A549 (cell line): ENCODE measurements at regions not wholly inside any gene's neighbourhood (a gene's known extent, or its start where the extent isn't known, plus 50 kb on each side); places are given as distances from the start of the nearest gene placed in this dataset.

Source experiments
- ATAC-seq, 2 experiments: fragments of 200-7000 bp in 1 of 2; fragments of >200 bp in 1 of 2; cut with Nextera tagmentation in 1 of 2; cut with Tn5 transposase in 1 of 2; 3 replicates each; pipeline versions ENCODE4 v1.8.0 to v1.9.1; 2018 to 2020; ENCODE audit warnings: mild to moderate bottlenecking in 1 of 2, moderate library complexity in 1 of 2
- CTCF ChIA-PET: fragments of 300-600 bp; sonication (Branson Sonifier 250); formaldehyde crosslinking; extraction: SDS; loops from one replicate; lab custom pipeline; 2021; ENCODE audit warnings: antibody characterized with exemption, inconsistent platforms; lab: Yijun Ruan, JAX
- POLR2A ChIA-PET: fragments of 350-600 bp; formaldehyde crosslinking; extraction: SDS; loops from one replicate; lab custom pipeline; 2021; ENCODE audit warnings: antibody characterized with exemption, inconsistent platforms; lab: Yijun Ruan, JAX
- DNase-seq, 2 experiments: peaks; one replicate each; pipeline versions ENCODE4 v3.0.0 to v3.0.0-alpha.2; 2011 to 2016; ENCODE audit warnings: low read depth in 1 of 2, low spot score in 1 of 2
- FAIRE-seq: peaks from 2 replicates; lab custom pipeline; 2011; peaks lifted over from hg19 to GRCh38; lab: Jason Lieb, UNC
- H3K27ac ChIP-seq, 2 experiments: fragments of >200 bp; sonication (Bioruptor Twin); formaldehyde crosslinking; 3 replicates each; pipeline ENCODE4 v1.5.1; 2016 to 2017
- H3K4me1 ChIP-seq: fragments of >200 bp; sonication (Bioruptor Twin); formaldehyde crosslinking; 3 replicates; pipeline ENCODE4 v1.6.1; 2016
- H3K4me2 ChIP-seq: fragments of >200 bp; sonication (Bioruptor Twin); formaldehyde crosslinking; 3 replicates; pipeline ENCODE4 v1.6.1; 2016
- H3K4me3 ChIP-seq: fragments of >200 bp; sonication (Bioruptor Twin); formaldehyde crosslinking; 3 replicates; pipeline ENCODE4 v1.5.1; 2016
- H3K9me3 ChIP-seq: fragments of >200 bp; sonication (Bioruptor Twin); formaldehyde crosslinking; 3 replicates; pipeline ENCODE4 v1.6.1; 2016
- CBX2 ChIP-seq: fragments of 200-600 bp; sonication (generic); IDR thresholded peaks from 2 replicates; pipeline ENCODE4 v1.6.1; 2016; ENCODE audit warnings: low read depth, mild to moderate bottlenecking, borderline replicate concordance
- CHD2 ChIP-seq: fragments of 150-350 bp; IDR thresholded peaks from 2 replicates; pipeline ENCODE4 v1.6.1; 2014; ENCODE audit warnings: low read length; ENCODE audit not compliant: partially characterized antibody
- CHD4 ChIP-seq: fragments of 200-600 bp; sonication (generic); IDR thresholded peaks from 2 replicates; pipeline ENCODE4 v1.6.1; 2016; ENCODE audit warnings: antibody characterized with exemption, mild to moderate bottlenecking, borderline replicate concordance
- EHF ChIP-seq: fragments of 250-450 bp; sonication (Bioruptor Pico); IDR thresholded peaks from 2 replicates; pipeline ENCODE4 v1.5.0; 2020; ENCODE audit warnings: mild to moderate bottlenecking
- EP300 ChIP-seq, 2 experiments: fragments of >200 bp; sonication (Bioruptor Twin); formaldehyde crosslinking; IDR thresholded peaks; 2 replicates in 1 of 2; 3 replicates in 1 of 2; pipeline ENCODE4 v1.6.1; 2016 to 2017
- ESRRA ChIP-seq: fragments of 150-350 bp; IDR thresholded peaks from 2 replicates; pipeline ENCODE4 v1.6.1; 2014; ENCODE audit warnings: mild to moderate bottlenecking, low read length, borderline replicate concordance
- FOSB ChIP-seq: fragments of 250-450 bp; sonication (Bioruptor Pico); IDR thresholded peaks from 2 replicates; pipeline ENCODE4 v1.5.0; 2020; ENCODE audit warnings: mild to moderate bottlenecking, moderate library complexity
- FOSL2 ChIP-seq, 2 experiments: fragments of 450-650 bp in 1 of 2; fragments of >200 bp in 1 of 2; sonication (Bioruptor Twin) in 1 of 2; formaldehyde crosslinking; IDR thresholded peaks; 2 replicates each; pipeline versions ENCODE4 v1.5.0 to v1.6.1; 2016 to 2020; ENCODE audit warnings: mild to moderate bottlenecking in 1 of 2, moderate library complexity in 1 of 2
- FOXS1 ChIP-seq: fragments of 250-450 bp; sonication (Bioruptor Pico); IDR thresholded peaks from 2 replicates; pipeline ENCODE4 v1.5.0; 2020; ENCODE audit warnings: mild to moderate bottlenecking, moderate library complexity
- GATA3 ChIP-seq: IDR thresholded peaks from 2 replicates; pipeline ENCODE4 v1.6.1; 2012; ENCODE audit warnings: borderline replicate concordance
- HEYL ChIP-seq: fragments of 250-450 bp; sonication (Bioruptor Pico); IDR thresholded peaks from 2 replicates; pipeline ENCODE4 v1.8.0; 2021; ENCODE audit warnings: mild to moderate bottlenecking, moderate library complexity
- KDM5A ChIP-seq: fragments of 200-600 bp; sonication (generic); IDR thresholded peaks from 2 replicates; pipeline ENCODE4 v1.6.1; 2016; ENCODE audit warnings: antibody characterized with exemption, mild to moderate bottlenecking
- MAFK ChIP-seq: fragments of 450-650 bp; IDR thresholded peaks from 2 replicates; pipeline ENCODE4 v1.6.1; 2014; ENCODE audit not compliant: partially characterized antibody
- MAZ ChIP-seq: fragments of 150-350 bp; IDR thresholded peaks from 2 replicates; pipeline ENCODE4 v1.6.1; 2014; ENCODE audit warnings: antibody characterized with exemption, low read depth, low read length, borderline replicate concordance
- NFE2L2 ChIP-seq: fragments of 150-350 bp; conservative IDR thresholded peaks from 2 replicates; pipeline ENCODE4 v1.6.1; 2014; ENCODE audit warnings: low read length
- NPAS2 ChIP-seq: fragments of 250-450 bp; sonication (Bioruptor Pico); IDR thresholded peaks from 2 replicates; pipeline ENCODE4 v1.8.0; 2022; ENCODE audit warnings: mild to moderate bottlenecking, moderate library complexity, borderline replicate concordance
- NR3C1 ChIP-seq: fragments of >200 bp; sonication (Bioruptor Twin); formaldehyde crosslinking; IDR thresholded peaks from 3 replicates; pipeline ENCODE4 v1.6.1; 2017
- RAD21 ChIP-seq, 2 experiments: fragments of >200 bp in 1 of 2; sonication (Bioruptor Twin) in 1 of 2; formaldehyde crosslinking in 1 of 2; IDR thresholded peaks in 1 of 2; conservative IDR thresholded peaks in 1 of 2; 2 replicates in 1 of 2; 3 replicates in 1 of 2; pipeline ENCODE4 v1.6.1; 2012 to 2018; ENCODE audit warnings: inconsistent platforms in 1 of 2
- RARB ChIP-seq: fragments of 250-450 bp; sonication (Bioruptor Pico); IDR thresholded peaks from 2 replicates; pipeline ENCODE4 v1.8.0; 2021; ENCODE audit warnings: mild to moderate bottlenecking, moderate library complexity
- RFX5 ChIP-seq: fragments of 450-650 bp; IDR thresholded peaks from 2 replicates; pipeline ENCODE4 v1.7.1; 2014; ENCODE audit warnings: antibody characterized with exemption, mild to moderate bottlenecking, moderate library complexity
- RNF2 ChIP-seq: fragments of 200-600 bp; sonication (generic); IDR thresholded peaks from 2 replicates; pipeline ENCODE4 v1.6.1; 2016; ENCODE audit warnings: low read depth, mild to moderate bottlenecking, antibody characterized with exemption, moderate library complexity, borderline replicate concordance
- SMC3 ChIP-seq: fragments of >200 bp; sonication (Bioruptor Twin); formaldehyde crosslinking; IDR thresholded peaks from 3 replicates; pipeline ENCODE4 v1.6.1; 2018; ENCODE audit warnings: inconsistent platforms
- SREBF2 ChIP-seq: fragments of 450-650 bp; IDR thresholded peaks from 2 replicates; pipeline ENCODE4 v1.6.1; 2014; ENCODE audit warnings: mild to moderate bottlenecking, moderate library complexity
- TFCP2L1 ChIP-seq: fragments of 250-450 bp; sonication (Bioruptor Pico); IDR thresholded peaks from 2 replicates; pipeline ENCODE4 v1.5.0; 2021; ENCODE audit warnings: mild to moderate bottlenecking
- TP53 ChIP-seq: fragments of 250-450 bp; sonication (Bioruptor Pico); IDR thresholded peaks from 2 replicates; pipeline ENCODE4 v1.5.0; 2021; ENCODE audit warnings: mild to moderate bottlenecking, moderate library complexity
- ZC3H11A ChIP-seq: fragments of 450-650 bp; IDR thresholded peaks from 2 replicates; pipeline ENCODE4 v1.6.1; 2014; ENCODE audit warnings: antibody characterized with exemption, mild to moderate bottlenecking
- ZFP36 ChIP-seq: fragments of 450-650 bp; IDR thresholded peaks from 2 replicates; pipeline ENCODE4 v1.6.1; 2014; ENCODE audit warnings: borderline replicate concordance; ENCODE audit not compliant: partially characterized antibody
- WGBS: methylation state at CpG from one replicate; pipeline ENCODE4 v1.1.6; 2017; ENCODE audit errors: missing lambda C conversion rate; 5-methylcytosine and 5-hydroxymethylcytosine counted together
- TF ChIP-seq, protein P1 (sequence below): IDR thresholded peaks from 2 replicates; pipeline ENCODE4 v1.6.1; 2012
- TF ChIP-seq, protein P2 (sequence below): fragments of >200 bp; sonication (Bioruptor Twin); formaldehyde crosslinking; IDR thresholded peaks from 3 replicates; pipeline ENCODE4 v1.6.1; 2016
- TF ChIP-seq, protein P3 (sequence below): fragments of >200 bp; sonication (Bioruptor Twin); formaldehyde crosslinking; IDR thresholded peaks from 2 replicates; pipeline ENCODE4 v1.6.1; 2016
- TF ChIP-seq, protein P4 (sequence below): fragments of 450-650 bp; IDR thresholded peaks from 2 replicates; pipeline ENCODE4 v1.6.1; 2014; ENCODE audit warnings: antibody characterized with exemption
- TF ChIP-seq, protein P5 (sequence below): IDR thresholded peaks from 2 replicates; pipeline ENCODE4 v1.6.1; 2012
- TF ChIP-seq, protein P6 (sequence below): fragments of 250-450 bp; sonication (Bioruptor Pico); IDR thresholded peaks from 2 replicates; pipeline ENCODE4 v1.5.0; 2020; ENCODE audit warnings: low read depth, mild to moderate bottlenecking, moderate library complexity

DNA sequence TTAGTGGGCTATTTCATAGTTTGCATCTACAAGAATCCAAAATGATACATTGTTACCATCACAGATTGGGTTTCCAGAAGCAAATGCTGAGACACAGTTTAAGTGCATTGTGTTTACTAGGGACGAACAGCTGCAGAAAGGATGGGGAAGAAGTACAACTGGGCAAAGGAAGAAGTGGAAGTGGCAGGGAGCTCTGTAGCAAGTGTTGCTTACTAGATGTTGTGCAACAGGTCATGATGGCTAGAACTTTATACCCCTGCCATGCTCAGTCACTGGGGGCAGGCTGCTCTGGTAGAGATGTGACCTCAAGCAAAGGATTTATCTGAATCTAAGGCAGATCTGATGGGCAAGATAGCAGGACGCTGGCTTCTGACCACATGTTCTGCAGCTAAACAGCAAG lies 76.1 kb upstream of the EMCN start (continued):
- no peak for TF ChIP-seq FOXS1 (CRISPR knock-in tag)

DNA sequence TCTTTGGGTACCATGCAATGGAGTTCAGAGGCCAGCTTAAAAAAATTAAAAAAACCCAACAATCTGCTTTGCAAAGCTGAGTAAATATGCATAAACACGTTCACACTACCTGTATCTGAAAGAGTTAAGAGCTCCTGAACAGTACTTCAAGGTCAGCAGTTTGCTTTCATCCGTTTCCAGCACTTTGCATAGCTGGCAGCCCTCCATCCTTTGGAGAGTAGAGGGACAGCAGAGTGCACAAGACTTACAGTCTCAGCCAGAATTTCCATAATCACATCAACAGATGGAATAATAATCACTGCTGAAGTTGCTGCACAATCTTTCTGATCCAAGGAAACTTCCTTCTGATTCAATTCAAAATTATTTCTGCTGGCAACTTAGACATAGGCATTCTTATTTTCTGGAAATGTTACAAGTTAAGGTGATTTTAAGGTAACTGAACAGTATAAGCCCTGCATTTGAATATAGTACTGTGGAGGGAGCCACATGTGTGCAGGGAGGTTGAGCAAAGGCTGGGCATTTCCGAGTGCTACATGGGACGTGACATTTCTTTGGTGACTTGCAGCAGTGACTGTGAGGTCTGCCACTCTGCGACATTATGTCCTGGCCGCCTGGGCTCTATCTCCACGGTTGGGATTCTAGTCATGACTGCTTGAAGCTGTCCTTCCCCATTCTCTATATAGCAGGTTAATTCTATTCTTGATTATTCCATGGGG lies 73.5 kb upstream of the EMCN start:
- no peak for ATAC-seq
- Histone ChIP-seq H3K4me2 (no peak overlapping the region), H3K4me3 (no peak overlapping the region), H3K9me3 (no peaks in the 10 kb centered on the region), H3K27ac (no peak overlapping the region), H3K4me1 (no peaks in the 10 kb centered on the region)
- CTCF ChIA-PET, result no interaction called here
- DNase-seq, result no peak
- 26% methylated on average over 7 of the region's 7 CpGs for WGBS
- POLR2A ChIA-PET, result no interaction called here
- TF ChIP-seq ESRRA, result no peak
- TF ChIP-seq, protein P1, sequence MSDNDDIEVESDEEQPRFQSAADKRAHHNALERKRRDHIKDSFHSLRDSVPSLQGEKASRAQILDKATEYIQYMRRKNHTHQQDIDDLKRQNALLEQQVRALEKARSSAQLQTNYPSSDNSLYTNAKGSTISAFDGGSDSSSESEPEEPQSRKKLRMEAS, result no peak
- TF ChIP-seq RARB, result no peak
- TF ChIP-seq MAFK, result no peak
- TF ChIP-seq HEYL (CRISPR knock-in tag), result no peak
- no peak for TF ChIP-seq NR3C1
- TF ChIP-seq, protein P2, sequence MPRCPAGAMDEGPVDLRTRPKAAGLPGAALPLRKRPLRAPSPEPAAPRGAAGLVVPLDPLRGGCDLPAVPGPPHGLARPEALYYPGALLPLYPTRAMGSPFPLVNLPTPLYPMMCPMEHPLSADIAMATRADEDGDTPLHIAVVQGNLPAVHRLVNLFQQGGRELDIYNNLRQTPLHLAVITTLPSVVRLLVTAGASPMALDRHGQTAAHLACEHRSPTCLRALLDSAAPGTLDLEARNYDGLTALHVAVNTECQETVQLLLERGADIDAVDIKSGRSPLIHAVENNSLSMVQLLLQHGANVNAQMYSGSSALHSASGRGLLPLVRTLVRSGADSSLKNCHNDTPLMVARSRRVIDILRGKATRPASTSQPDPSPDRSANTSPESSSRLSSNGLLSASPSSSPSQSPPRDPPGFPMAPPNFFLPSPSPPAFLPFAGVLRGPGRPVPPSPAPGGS, result no peak
- no peak for TF ChIP-seq MAZ
- no peak for TF ChIP-seq KDM5A
- TF ChIP-seq, protein P3, sequence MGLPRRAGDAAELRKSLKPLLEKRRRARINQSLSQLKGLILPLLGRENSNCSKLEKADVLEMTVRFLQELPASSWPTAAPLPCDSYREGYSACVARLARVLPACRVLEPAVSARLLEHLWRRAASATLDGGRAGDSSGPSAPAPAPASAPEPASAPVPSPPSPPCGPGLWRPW, result no peak
- TF ChIP-seq SREBF2, result no peak
- TF ChIP-seq, protein P4, sequence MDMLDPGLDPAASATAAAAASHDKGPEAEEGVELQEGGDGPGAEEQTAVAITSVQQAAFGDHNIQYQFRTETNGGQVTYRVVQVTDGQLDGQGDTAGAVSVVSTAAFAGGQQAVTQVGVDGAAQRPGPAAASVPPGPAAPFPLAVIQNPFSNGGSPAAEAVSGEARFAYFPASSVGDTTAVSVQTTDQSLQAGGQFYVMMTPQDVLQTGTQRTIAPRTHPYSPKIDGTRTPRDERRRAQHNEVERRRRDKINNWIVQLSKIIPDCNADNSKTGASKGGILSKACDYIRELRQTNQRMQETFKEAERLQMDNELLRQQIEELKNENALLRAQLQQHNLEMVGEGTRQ, result no peak
- TF ChIP-seq TFCP2L1 (CRISPR knock-in tag), result no peak
- TF ChIP-seq NFE2L2, result no peak
- TF ChIP-seq SMC3, result no peak
- TF ChIP-seq FOSL2 (IDR thresholded peaks at IDR 0.05), result no peak
- TF ChIP-seq FOSL2 (CRISPR knock-in tag; IDR thresholded peaks at IDR 0.05), result no peak
- TF ChIP-seq CHD4, result no peak
- no peak for FAIRE-seq

DNA sequence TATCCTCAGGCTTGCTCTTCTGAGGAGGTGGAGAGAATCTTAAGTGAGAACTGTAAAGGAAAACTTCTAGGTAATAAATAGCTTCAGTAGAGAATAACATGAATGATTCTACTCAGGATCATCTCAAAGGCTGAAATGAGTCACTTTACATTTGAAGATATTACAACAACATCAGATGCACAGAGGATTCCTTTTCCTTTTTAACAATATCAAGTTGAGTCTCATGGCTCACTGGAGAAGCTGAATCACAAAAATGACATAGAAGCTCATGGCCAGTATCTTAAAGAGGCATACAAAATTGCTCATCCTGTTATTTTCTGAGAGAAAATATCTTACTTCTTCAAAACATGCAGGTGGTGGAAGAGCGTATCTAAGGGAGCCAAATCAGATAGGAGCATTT lies 72.5 kb upstream of the EMCN start:
- DNase-seq (no peak), ATAC-seq (no peak), FAIRE-seq (no peak)
- H3K4me2 ChIP-seq, result no peak overlapping the region
- WGBS, result 50% methylated on average over 1 of the region's 1 CpG
- H3K27ac ChIP-seq, result no peak overlapping the region
- no peaks in the 10 kb centered on the region for H3K9me3 ChIP-seq
- ChIA-PET POLR2A (no interaction called here), CTCF (no interaction called here)
- no peaks in the 10 kb centered on the region for H3K4me1 ChIP-seq
- H3K4me3 ChIP-seq, result no peak overlapping the region
- TF ChIP-seq FOSB (CRISPR knock-in tag), result no peak
- no peak for TF ChIP-seq MAFK
- no peak for TF ChIP-seq CBX2
- TF ChIP-seq, protein P5, sequence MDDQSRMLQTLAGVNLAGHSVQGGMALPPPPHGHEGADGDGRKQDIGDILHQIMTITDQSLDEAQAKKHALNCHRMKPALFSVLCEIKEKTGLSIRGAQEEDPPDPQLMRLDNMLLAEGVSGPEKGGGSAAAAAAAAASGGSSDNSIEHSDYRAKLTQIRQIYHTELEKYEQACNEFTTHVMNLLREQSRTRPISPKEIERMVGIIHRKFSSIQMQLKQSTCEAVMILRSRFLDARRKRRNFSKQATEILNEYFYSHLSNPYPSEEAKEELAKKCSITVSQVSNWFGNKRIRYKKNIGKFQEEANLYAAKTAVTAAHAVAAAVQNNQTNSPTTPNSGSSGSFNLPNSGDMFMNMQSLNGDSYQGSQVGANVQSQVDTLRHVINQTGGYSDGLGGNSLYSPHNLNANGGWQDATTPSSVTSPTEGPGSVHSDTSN, result no peak
- no peak for TF ChIP-seq RAD21 (conservative IDR thresholded peaks at IDR 0.05 in 1 of 2, IDR thresholded peaks at IDR 0.05 in 1 of 2)
- no peak for TF ChIP-seq ZC3H11A
- no peak for TF ChIP-seq RNF2
- TF ChIP-seq RFX5, result no peak
- no peak for TF ChIP-seq NPAS2 (CRISPR knock-in tag)
- no peak for TF ChIP-seq ZFP36
- TF ChIP-seq TFCP2L1 (CRISPR knock-in tag), result no peak
- no peak for TF ChIP-seq CHD2
- no peak for TF ChIP-seq SREBF2
- TF ChIP-seq TP53, result no peak
- no peak for TF ChIP-seq GATA3
- TF ChIP-seq ESRRA, result no peak
- TF ChIP-seq EP300 (IDR thresholded peaks at IDR 0.05), result no peak
- TF ChIP-seq, protein P6, sequence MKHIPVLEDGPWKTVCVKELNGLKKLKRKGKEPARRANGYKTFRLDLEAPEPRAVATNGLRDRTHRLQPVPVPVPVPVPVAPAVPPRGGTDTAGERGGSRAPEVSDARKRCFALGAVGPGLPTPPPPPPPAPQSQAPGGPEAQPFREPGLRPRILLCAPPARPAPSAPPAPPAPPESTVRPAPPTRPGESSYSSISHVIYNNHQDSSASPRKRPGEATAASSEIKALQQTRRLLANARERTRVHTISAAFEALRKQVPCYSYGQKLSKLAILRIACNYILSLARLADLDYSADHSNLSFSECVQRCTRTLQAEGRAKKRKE, result no peak
- TF ChIP-seq EHF (CRISPR knock-in tag), result no peak
